Caco-2 (cell line): ENCODE measurements at regions not wholly inside any gene's neighbourhood (a gene's known extent, or its start where the extent isn't known, plus 50 kb on each side); places are given as distances from the start of the nearest gene placed in this dataset.

Source experiments
- BruUV-seq: library from RNA; stranded (reverse); fragments of 400-500 nt; replicated peaks from 2 replicates; lab custom pipeline; 2021; lab: Mats Ljungman, UMichigan
- CTCF ChIA-PET: fragments of 300-600 bp; sonication (Branson Sonifier 250); formaldehyde crosslinking; loops from one replicate; lab custom pipeline; 2022; ENCODE audit warnings: antibody characterized with exemption; lab: Charles Lee
- POLR2A ChIA-PET: fragments of 300-600 bp; sonication (Branson Sonifier 250); formaldehyde crosslinking; loops from one replicate; lab custom pipeline; 2022; ENCODE audit warnings: antibody characterized with exemption; lab: Charles Lee
- DNase-seq, 2 experiments: peaks; one replicate each; pipeline versions ENCODE4 v3.0.0 to v3.0.0-alpha.2; 2020 to 2022
- H3K27me3 ChIP-seq: replicated peaks from 2 replicates; pipeline ENCODE4 v1.6.0; 2011; ENCODE audit warnings: low read length; ENCODE audit not compliant: control insufficient read depth, insufficient read depth
- H3K36me3 ChIP-seq: 2 replicates; pipeline ENCODE4 v1.5.1; 2011; ENCODE audit warnings: low read length; ENCODE audit not compliant: control insufficient read depth, insufficient read depth
- H3K4me1 ChIP-seq: fragments of 250-450 bp; sonication (Bioruptor Pico); 2 replicates; pipeline ENCODE4 v1.5.1; 2020; ENCODE audit warnings: mild to moderate bottlenecking
- H3K4me3 ChIP-seq: 2 replicates; pipeline ENCODE4 v1.5.1; 2011; ENCODE audit warnings: low read depth, mild to moderate bottlenecking, control low read depth, low read length
- H3K9me3 ChIP-seq: fragments of 250-450 bp; sonication (Bioruptor Pico); 2 replicates; pipeline ENCODE4 v1.5.1; 2020; ENCODE audit warnings: mild to moderate bottlenecking, moderate library complexity
- H3K27ac Mint-ChIP-seq: one replicate; pipeline ENCODE4 v1.8.0; 2022; ENCODE audit warnings: mixed read lengths; ENCODE audit not compliant: unreplicated experiment
- H3K27me3 Mint-ChIP-seq: one replicate; pipeline ENCODE4 v1.8.0; 2022; ENCODE audit warnings: mixed read lengths; ENCODE audit not compliant: insufficient read depth, unreplicated experiment
- H3K36me3 Mint-ChIP-seq: one replicate; pipeline ENCODE4 v1.8.0; 2022; ENCODE audit warnings: mild to moderate bottlenecking, mixed read lengths; ENCODE audit not compliant: insufficient read depth, unreplicated experiment
- H3K4me1 Mint-ChIP-seq: one replicate; pipeline ENCODE4 v1.8.0; 2022; ENCODE audit warnings: low read depth, mixed read lengths; ENCODE audit not compliant: unreplicated experiment
- H3K4me3 Mint-ChIP-seq: one replicate; pipeline ENCODE4 v1.8.0; 2022; ENCODE audit warnings: mild to moderate bottlenecking, moderate library complexity, mixed read lengths; ENCODE audit not compliant: unreplicated experiment
- H3K9me3 Mint-ChIP-seq: one replicate; pipeline ENCODE4 v1.8.0; 2022; ENCODE audit warnings: mixed read lengths; ENCODE audit not compliant: unreplicated experiment
- intact Hi-C: fragments of 100-400 bp; cut with micrococcal nuclease; formaldehyde crosslinking; loops from one replicate; pipeline ENCODE4 v1.10.0; 2022; ENCODE audit not compliant: unreplicated experiment
- TF ChIP-seq, protein P1 (sequence below), 2 experiments: fragments of 200-600 bp in 1 of 2; IDR thresholded peaks; 1 replicate in 1 of 2; 2 replicates in 1 of 2; pipeline versions ENCODE4 v1.5.1 to v1.8.0; 2011 to 2022; ENCODE audit warnings: antibody characterized with exemption in 1 of 2, control low read depth in 1 of 2, inconsistent platforms in 1 of 2, low read depth in 1 of 2, low read length in 1 of 2, mild to moderate bottlenecking in 1 of 2, moderate library complexity in 1 of 2; ENCODE audit not compliant: insufficient read depth in 1 of 2, severe bottlenecking in 1 of 2, unreplicated experiment in 1 of 2

DNA sequence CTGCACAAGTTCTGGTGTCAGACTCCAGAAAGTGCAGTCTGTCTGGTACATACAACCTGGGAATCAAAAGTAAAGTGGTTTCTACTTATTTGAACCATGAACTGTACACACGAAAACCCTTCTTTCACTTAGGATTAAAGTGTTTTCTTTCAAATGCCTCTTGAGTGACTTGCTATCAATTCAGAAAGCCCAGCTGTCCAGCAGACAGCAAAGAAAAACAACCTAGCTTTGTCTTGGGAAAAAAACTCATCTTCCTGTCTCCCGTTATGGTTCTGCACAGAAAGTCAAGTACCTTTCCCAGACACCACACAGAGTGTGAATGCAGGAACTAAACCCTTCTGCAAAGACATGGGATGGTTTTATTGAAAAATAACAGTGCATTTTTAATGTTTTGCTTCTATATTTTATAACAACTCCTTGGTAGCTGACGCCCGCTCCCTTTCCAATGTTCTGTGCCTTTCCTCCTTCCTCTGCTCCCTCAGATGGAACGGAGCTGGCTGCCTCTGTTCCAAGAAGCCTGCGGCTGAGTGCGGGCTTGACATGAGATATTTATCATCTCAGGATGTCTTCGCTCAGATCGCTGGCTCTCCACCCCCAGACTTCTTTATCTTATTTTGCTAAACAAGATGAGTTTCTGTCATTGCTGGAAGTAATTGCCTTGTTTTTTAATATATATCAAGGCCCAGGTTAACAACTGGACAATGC is 322.3 kb upstream of the B3GAT1 start:
- no peak overlapping the region for H3K27ac Mint-ChIP-seq
- ChIA-PET CTCF (interaction anchor here (0.6 kb wide), 1 partner anchor 12 kb away, joined by 3 read pairs; no protein-coding TSS in a partner anchor), POLR2A (no interaction called here)
- peaks cover 9% of the 10 kb centered on the region for H3K4me1 Mint-ChIP-seq
- intact Hi-C loops, result no loop called here
- no peaks in the 10 kb centered on the region for H3K27me3 ChIP-seq
- H3K36me3 ChIP-seq, result no peaks in the 10 kb centered on the region
- H3K27me3 Mint-ChIP-seq, result no peaks in the 10 kb centered on the region
- H3K4me3 Mint-ChIP-seq, result no peak overlapping the region
- H3K4me3 ChIP-seq, result no peak overlapping the region
- BruUV-seq, result no TSS peak
- no peak for DNase-seq
- no peaks in the 10 kb centered on the region; the same call in 1 of the 2 replicates for H3K9me3 ChIP-seq
- TF ChIP-seq, protein P1, sequence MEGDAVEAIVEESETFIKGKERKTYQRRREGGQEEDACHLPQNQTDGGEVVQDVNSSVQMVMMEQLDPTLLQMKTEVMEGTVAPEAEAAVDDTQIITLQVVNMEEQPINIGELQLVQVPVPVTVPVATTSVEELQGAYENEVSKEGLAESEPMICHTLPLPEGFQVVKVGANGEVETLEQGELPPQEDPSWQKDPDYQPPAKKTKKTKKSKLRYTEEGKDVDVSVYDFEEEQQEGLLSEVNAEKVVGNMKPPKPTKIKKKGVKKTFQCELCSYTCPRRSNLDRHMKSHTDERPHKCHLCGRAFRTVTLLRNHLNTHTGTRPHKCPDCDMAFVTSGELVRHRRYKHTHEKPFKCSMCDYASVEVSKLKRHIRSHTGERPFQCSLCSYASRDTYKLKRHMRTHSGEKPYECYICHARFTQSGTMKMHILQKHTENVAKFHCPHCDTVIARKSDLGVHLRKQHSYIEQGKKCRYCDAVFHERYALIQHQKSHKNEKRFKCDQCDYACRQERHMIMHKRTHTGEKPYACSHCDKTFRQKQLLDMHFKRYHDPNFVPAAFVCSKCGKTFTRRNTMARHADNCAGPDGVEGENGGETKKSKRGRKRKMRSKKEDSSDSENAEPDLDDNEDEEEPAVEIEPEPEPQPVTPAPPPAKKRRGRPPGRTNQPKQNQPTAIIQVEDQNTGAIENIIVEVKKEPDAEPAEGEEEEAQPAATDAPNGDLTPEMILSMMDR (IDR thresholded peaks at IDR 0.05; ENCODE audit: insufficient read depth in 1 of 2, low read depth in 1 of 2, low read length in 1 of 2, severe bottlenecking in 1 of 2, unreplicated experiment in 1 of 2), result no peak
- H3K36me3 Mint-ChIP-seq, result no peaks in the 10 kb centered on the region
- no peaks in the 10 kb centered on the region for H3K9me3 Mint-ChIP-seq
- H3K4me1 ChIP-seq, result peaks cover 26% of the 10 kb centered on the region

DNA sequence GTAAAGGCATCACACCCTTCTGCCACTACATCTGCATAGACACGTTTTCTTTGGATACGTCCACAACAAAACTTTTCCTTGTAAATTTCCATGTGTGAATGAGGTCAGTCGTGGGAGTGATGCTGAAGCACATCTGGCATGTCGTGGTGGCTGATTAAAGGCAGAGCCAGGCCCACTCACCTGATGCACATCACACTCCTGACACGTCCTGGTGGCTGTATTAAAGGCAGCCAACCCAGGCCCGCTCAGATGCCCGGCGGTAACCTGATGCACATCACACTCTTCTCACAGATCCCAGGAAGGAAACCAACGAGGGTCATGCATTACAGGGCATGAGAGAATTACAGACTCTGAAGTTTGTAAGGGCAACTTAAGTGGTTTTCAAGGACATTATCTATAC is 321.6 kb upstream of the B3GAT1 start:
- no peak overlapping the region for H3K27ac Mint-ChIP-seq

DNA sequence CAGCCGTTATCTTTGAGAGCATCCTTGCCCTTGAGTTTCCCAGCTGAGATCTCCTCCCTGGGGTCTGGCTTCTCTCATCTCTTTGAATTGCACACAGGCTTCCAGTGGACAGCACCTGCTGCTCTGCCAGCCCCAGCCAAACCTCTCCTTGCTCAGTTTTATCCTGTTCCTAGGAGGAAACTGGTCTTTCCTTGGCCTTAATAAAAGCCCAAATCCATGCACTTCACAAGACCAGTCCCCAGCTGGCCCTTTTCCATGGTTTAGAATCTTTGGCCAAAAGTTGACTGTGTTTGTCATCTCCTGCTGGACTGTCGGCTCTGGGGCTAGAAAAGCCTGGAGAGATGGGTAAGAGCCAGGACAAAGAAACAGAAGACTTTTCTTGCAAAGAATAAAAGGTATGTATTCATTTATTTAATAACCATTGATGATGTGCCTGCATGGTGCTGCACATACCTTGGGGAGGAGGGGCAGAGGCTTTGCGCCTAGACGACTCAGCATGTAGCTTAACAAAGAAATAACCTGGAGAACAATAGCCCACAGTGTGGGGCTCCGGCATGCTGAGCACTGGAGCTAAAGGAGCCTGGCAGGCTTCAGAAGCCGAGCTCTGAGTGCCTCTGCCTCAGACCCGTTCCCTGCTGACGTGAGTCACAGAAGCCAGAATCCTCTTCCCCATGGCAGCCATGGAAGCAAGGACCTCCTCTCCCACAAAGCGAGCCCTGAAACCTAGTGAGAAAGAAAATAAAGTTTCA is 319.3 kb upstream of the B3GAT1 start:
- Mint-ChIP-seq H3K36me3 (no peaks in the 10 kb centered on the region), H3K4me3 (no peak overlapping the region), H3K27me3 (no peaks in the 10 kb centered on the region), H3K4me1 (peaks cover 9% of the 10 kb centered on the region), H3K27ac (no peak overlapping the region), H3K9me3 (no peaks in the 10 kb centered on the region)
- no peak for DNase-seq
- intact Hi-C loops, result no loop called here
- Histone ChIP-seq H3K9me3 (no peaks in the 10 kb centered on the region), H3K27me3 (no peaks in the 10 kb centered on the region), H3K4me1 (peaks cover 23% of the 10 kb centered on the region), H3K36me3 (no peaks in the 10 kb centered on the region), H3K4me3 (no peak overlapping the region)
- no TSS peak for BruUV-seq
- ChIA-PET POLR2A (no interaction called here), CTCF (no interaction called here)
- TF ChIP-seq, protein P1 (IDR thresholded peaks at IDR 0.05; ENCODE audit: insufficient read depth in 1 of 2, low read depth in 1 of 2, low read length in 1 of 2, severe bottlenecking in 1 of 2, unreplicated experiment in 1 of 2), result no peak

More for the DNA sequence above, 321.6 kb upstream of the B3GAT1 start:
- no peak for DNase-seq
- Histone ChIP-seq H3K27me3 (no peaks in the 10 kb centered on the region), H3K4me3 (no peak overlapping the region), H3K9me3 (no peaks in the 10 kb centered on the region), H3K4me1 (peaks cover 23% of the 10 kb centered on the region), H3K36me3 (no peaks in the 10 kb centered on the region)
- CTCF ChIA-PET, result no interaction called here
- Mint-ChIP-seq H3K4me3 (no peak overlapping the region), H3K36me3 (no peaks in the 10 kb centered on the region), H3K9me3 (no peaks in the 10 kb centered on the region), H3K27me3 (no peaks in the 10 kb centered on the region), H3K4me1 (peaks cover 9% of the 10 kb centered on the region)
- POLR2A ChIA-PET, result no interaction called here
- TF ChIP-seq, protein P1 (IDR thresholded peaks at IDR 0.05; ENCODE audit: insufficient read depth in 1 of 2, low read depth in 1 of 2, low read length in 1 of 2, severe bottlenecking in 1 of 2, unreplicated experiment in 1 of 2), result no peak
- intact Hi-C loops, result no loop called here
- no TSS peak for BruUV-seq
